ENCODE measurements at regions not wholly inside any gene's neighbourhood (a gene's known extent, or its start where the extent isn't known, plus 50 kb on each side); places are given as distances from the start of the nearest gene placed in this dataset.
"Not testable (repeated sequence)": the region's sequence is repeated elsewhere in the genome, so short reads cannot be mapped to it uniquely, and the experiment has no call there.

DNA sequence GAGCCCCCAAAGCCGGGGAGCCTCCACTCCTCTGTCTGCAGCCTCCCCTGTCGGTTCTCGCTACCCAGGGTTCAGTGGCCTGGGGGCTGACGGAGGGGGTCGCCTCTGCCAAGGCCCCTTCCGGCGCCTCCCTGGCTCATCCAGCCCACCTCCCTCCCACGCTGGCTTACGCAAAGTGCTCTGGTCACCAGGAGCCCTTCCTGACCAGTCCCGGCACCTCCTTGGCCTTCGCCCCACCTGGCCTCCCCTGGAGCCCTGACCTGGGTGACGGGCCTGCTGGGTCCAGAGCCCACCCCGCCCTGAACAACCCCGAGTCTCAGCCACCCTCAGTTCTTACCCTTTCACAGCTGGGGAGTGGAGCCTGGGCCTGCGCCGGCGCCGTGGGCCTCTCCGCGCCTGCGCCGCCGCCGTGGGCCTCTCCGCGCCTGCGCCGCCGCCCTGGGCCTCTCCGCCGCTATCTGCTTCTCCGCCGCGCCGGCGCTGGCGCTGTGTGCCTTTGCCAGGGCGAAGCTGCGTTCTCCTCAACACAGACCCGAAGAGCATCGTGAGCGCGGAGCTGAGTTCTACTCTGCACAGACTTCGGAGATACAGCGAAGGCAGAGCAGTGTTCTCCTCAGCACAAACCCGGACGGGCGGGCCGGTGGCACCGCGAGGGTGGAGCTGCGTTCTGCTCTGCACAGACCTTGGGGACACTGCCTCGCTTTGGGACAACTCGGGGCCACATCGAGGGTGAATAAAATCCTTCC is 247.6 kb downstream of the TP53TG3F start:
- TF ChIP-seq SMAD3 (CRISPR knock-in tag; IDR thresholded peaks at IDR 0.05; ENCODE audit: borderline replicate concordance); CBFB (CRISPR knock-in tag; IDR thresholded peaks at IDR 0.05; ENCODE audit: low read depth); OVOL2 (CRISPR knock-in tag; IDR thresholded peaks at IDR 0.05; ENCODE audit: borderline replicate concordance); GABPB1 (CRISPR knock-in tag; IDR thresholded peaks at IDR 0.05); ELF4 (CRISPR knock-in tag; IDR thresholded peaks at IDR 0.05; ENCODE audit: low read depth); CREM (CRISPR knock-in tag; IDR thresholded peaks at IDR 0.05); ESRRA (CRISPR knock-in tag; IDR thresholded peaks at IDR 0.05; ENCODE audit: borderline replicate concordance): not testable (repeated sequence)
- TF ChIP-seq, protein P1, sequence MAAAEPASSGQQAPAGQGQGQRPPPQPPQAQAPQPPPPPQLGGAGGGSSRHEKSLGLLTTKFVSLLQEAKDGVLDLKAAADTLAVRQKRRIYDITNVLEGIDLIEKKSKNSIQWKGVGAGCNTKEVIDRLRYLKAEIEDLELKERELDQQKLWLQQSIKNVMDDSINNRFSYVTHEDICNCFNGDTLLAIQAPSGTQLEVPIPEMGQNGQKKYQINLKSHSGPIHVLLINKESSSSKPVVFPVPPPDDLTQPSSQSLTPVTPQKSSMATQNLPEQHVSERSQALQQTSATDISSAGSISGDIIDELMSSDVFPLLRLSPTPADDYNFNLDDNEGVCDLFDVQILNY (CRISPR knock-in tag; IDR thresholded peaks at IDR 0.05) = not testable (repeated sequence)
- TF ChIP-seq, protein P2, sequence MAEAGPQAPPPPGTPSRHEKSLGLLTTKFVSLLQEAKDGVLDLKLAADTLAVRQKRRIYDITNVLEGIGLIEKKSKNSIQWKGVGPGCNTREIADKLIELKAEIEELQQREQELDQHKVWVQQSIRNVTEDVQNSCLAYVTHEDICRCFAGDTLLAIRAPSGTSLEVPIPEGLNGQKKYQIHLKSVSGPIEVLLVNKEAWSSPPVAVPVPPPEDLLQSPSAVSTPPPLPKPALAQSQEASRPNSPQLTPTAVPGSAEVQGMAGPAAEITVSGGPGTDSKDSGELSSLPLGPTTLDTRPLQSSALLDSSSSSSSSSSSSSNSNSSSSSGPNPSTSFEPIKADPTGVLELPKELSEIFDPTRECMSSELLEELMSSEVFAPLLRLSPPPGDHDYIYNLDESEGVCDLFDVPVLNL (CRISPR knock-in tag; IDR thresholded peaks at IDR 0.05; ENCODE audit: borderline replicate concordance, low read depth) = not testable (repeated sequence)
- TF ChIP-seq, protein P3, sequence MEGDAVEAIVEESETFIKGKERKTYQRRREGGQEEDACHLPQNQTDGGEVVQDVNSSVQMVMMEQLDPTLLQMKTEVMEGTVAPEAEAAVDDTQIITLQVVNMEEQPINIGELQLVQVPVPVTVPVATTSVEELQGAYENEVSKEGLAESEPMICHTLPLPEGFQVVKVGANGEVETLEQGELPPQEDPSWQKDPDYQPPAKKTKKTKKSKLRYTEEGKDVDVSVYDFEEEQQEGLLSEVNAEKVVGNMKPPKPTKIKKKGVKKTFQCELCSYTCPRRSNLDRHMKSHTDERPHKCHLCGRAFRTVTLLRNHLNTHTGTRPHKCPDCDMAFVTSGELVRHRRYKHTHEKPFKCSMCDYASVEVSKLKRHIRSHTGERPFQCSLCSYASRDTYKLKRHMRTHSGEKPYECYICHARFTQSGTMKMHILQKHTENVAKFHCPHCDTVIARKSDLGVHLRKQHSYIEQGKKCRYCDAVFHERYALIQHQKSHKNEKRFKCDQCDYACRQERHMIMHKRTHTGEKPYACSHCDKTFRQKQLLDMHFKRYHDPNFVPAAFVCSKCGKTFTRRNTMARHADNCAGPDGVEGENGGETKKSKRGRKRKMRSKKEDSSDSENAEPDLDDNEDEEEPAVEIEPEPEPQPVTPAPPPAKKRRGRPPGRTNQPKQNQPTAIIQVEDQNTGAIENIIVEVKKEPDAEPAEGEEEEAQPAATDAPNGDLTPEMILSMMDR (IDR thresholded peaks at IDR 0.05) = not testable (repeated sequence)
- TF ChIP-seq, protein P4, sequence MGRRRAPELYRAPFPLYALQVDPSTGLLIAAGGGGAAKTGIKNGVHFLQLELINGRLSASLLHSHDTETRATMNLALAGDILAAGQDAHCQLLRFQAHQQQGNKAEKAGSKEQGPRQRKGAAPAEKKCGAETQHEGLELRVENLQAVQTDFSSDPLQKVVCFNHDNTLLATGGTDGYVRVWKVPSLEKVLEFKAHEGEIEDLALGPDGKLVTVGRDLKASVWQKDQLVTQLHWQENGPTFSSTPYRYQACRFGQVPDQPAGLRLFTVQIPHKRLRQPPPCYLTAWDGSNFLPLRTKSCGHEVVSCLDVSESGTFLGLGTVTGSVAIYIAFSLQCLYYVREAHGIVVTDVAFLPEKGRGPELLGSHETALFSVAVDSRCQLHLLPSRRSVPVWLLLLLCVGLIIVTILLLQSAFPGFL (CRISPR knock-in tag; IDR thresholded peaks at IDR 0.05; ENCODE audit: borderline replicate concordance) = not testable (repeated sequence)
- TF ChIP-seq, protein P5, sequence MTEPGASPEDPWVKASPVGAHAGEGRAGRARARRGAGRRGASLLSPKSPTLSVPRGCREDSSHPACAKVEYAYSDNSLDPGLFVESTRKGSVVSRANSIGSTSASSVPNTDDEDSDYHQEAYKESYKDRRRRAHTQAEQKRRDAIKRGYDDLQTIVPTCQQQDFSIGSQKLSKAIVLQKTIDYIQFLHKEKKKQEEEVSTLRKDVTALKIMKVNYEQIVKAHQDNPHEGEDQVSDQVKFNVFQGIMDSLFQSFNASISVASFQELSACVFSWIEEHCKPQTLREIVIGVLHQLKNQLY (CRISPR knock-in tag; IDR thresholded peaks at IDR 0.05) = not testable (repeated sequence)
- TF ChIP-seq, protein P6, sequence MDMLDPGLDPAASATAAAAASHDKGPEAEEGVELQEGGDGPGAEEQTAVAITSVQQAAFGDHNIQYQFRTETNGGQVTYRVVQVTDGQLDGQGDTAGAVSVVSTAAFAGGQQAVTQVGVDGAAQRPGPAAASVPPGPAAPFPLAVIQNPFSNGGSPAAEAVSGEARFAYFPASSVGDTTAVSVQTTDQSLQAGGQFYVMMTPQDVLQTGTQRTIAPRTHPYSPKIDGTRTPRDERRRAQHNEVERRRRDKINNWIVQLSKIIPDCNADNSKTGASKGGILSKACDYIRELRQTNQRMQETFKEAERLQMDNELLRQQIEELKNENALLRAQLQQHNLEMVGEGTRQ (CRISPR knock-in tag; IDR thresholded peaks at IDR 0.05) = not testable (repeated sequence)
- TF ChIP-seq, protein P7, sequence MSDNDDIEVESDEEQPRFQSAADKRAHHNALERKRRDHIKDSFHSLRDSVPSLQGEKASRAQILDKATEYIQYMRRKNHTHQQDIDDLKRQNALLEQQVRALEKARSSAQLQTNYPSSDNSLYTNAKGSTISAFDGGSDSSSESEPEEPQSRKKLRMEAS (CRISPR knock-in tag; IDR thresholded peaks at IDR 0.05) = not testable (repeated sequence)

All from WTC11 (cell line).